B cell (primary cell): ENCODE measurements at regions not wholly inside any gene's neighbourhood (a gene's known extent, or its start where the extent isn't known, plus 50 kb on each side); places are given as distances from the start of the nearest gene placed in this dataset.

ENCODE experiments used
- ATAC-seq: fragments of 200-7000 bp; cut with Tn5 transposase; one replicate; pipeline ENCODE4 v1.10.0; 2021; ENCODE audit warnings: low read depth, mild to moderate bottlenecking, moderate number of reproducible peaks, moderate library complexity
- CTCF ChIA-PET: fragments of 350-600 bp; sonication (Branson Sonifier 250); formaldehyde crosslinking; loops from one replicate; lab custom pipeline; 2021; ENCODE audit warnings: antibody characterized with exemption, inconsistent platforms; lab: Charles Lee
- POLR2A ChIA-PET: fragments of 350-600 bp; sonication (Branson Sonifier 250); formaldehyde crosslinking; loops from one replicate; lab custom pipeline; 2021; ENCODE audit warnings: antibody characterized with exemption; lab: Charles Lee
- DNase-seq: peaks from one replicate; pipeline ENCODE4 v3.0.0; 2013
- H2AFZ ChIP-seq: 2 replicates; pipeline ENCODE4 v1.6.1; 2012; ENCODE audit warnings: mild to moderate bottlenecking, low read depth, low read length; ENCODE audit not compliant: insufficient read depth, poor library complexity, severe bottlenecking
- H3K27ac ChIP-seq, 2 donors: 1 replicate in 1 of 2; 2 replicates in 1 of 2; pipeline ENCODE4 v1.5.1; 2012 to 2013; ENCODE audit warnings: low read length in 2 of 2, mild to moderate bottlenecking in 2 of 2, moderate library complexity in 1 of 2
- H3K27me3 ChIP-seq, 4 experiments: fragments of 200-600 bp in 1 of 4; sonication (generic) in 1 of 4; replicated peaks in 1 of 4; 1 replicate in 2 of 4; 2 replicates in 2 of 4; pipeline versions ENCODE4 v1.6.1 to v1.7.0; 2013 to 2016; ENCODE audit warnings: low read length in 3 of 4, mild to moderate bottlenecking in 2 of 4, mixed read lengths in 1 of 4, moderate library complexity in 1 of 4; ENCODE audit not compliant: insufficient read depth in 4 of 4, control insufficient read depth in 3 of 4; ENCODE audit errors: control extremely low read depth in 1 of 4
- H3K36me3 ChIP-seq, 2 experiments: replicated peaks in 1 of 2; 1 replicate in 1 of 2; 2 replicates in 1 of 2; pipeline versions ENCODE4 v1.6.1 to v1.7.1; 2013; ENCODE audit warnings: low read length in 1 of 2; ENCODE audit not compliant: insufficient read depth in 2 of 2, control insufficient read depth in 1 of 2; ENCODE audit errors: control extremely low read depth in 1 of 2, extremely low read depth in 1 of 2
- H3K4me1 ChIP-seq, 2 donors: fragments of 200-600 bp in 1 of 2; sonication (generic) in 1 of 2; 1 replicate in 1 of 2; 2 replicates in 1 of 2; pipeline versions ENCODE4 v1.5.1 to v1.6.1; 2013 to 2017; ENCODE audit warnings: low read length in 2 of 2; ENCODE audit not compliant: control insufficient read depth in 2 of 2, insufficient read depth in 2 of 2
- H3K4me2 ChIP-seq: replicated peaks from 2 replicates; pipeline ENCODE3; 2012; ENCODE audit warnings: mild to moderate bottlenecking, low read depth, low read length; ENCODE audit not compliant: poor library complexity, severe bottlenecking
- H3K4me3 ChIP-seq, 5 experiments: fragments of 200-600 bp in 1 of 5; sonication (generic) in 1 of 5; 1 replicate in 3 of 5; 2 replicates in 2 of 5; pipeline versions ENCODE4 v1.5.1 to v1.7.0; 2011 to 2016; ENCODE audit warnings: low read length in 4 of 5, mild to moderate bottlenecking in 4 of 5, low read depth in 2 of 5, control low read depth in 1 of 5, moderate library complexity in 1 of 5; ENCODE audit not compliant: insufficient read depth in 1 of 5; ENCODE audit errors: control extremely low read depth in 1 of 5, extremely low read depth in 1 of 5
- H3K79me2 ChIP-seq: fragments of 200-600 bp; sonication (generic); one replicate; pipeline ENCODE4 v1.6.0; 2016; ENCODE audit warnings: low read length; ENCODE audit not compliant: control insufficient read depth, insufficient read depth
- H3K9ac ChIP-seq: fragments of 200-600 bp; sonication (generic); 2 replicates; pipeline ENCODE4 v1.6.1; 2017; ENCODE audit warnings: mild to moderate bottlenecking, low read length, moderate library complexity
- H3K9me3 ChIP-seq, 3 donors: one replicate each; pipeline versions ENCODE4 v1.6.1 to v1.7.1; 2013; ENCODE audit warnings: low read length in 2 of 3; ENCODE audit not compliant: control insufficient read depth in 2 of 3, insufficient read depth in 1 of 3; ENCODE audit errors: control extremely low read depth in 1 of 3
- H4K20me1 ChIP-seq: 2 replicates; pipeline ENCODE4 v1.6.0; 2012; ENCODE audit warnings: mild to moderate bottlenecking, low read length; ENCODE audit not compliant: insufficient read depth, control insufficient read depth, poor library complexity, severe bottlenecking
- H3K27ac Mint-ChIP-seq: one replicate; pipeline ENCODE4 v1.8.0; 2021; ENCODE audit warnings: mixed read lengths
- H3K27me3 Mint-ChIP-seq: one replicate; pipeline ENCODE4 v1.8.0; 2021; ENCODE audit warnings: mixed read lengths
- H3K4me1 Mint-ChIP-seq: one replicate; pipeline ENCODE4 v1.8.0; 2021; ENCODE audit warnings: mixed read lengths
- H3K4me3 Mint-ChIP-seq: one replicate; pipeline ENCODE4 v1.8.0; 2021; ENCODE audit warnings: mixed read lengths
- H3K9me3 Mint-ChIP-seq: one replicate; pipeline ENCODE4 v1.8.0; 2022; ENCODE audit warnings: mixed read lengths; ENCODE audit not compliant: insufficient read depth
- CTCF ChIP-seq: fragments of 200-600 bp; IDR thresholded peaks from one replicate; pipeline ENCODE4 v1.8.0; 2022; ENCODE audit warnings: antibody characterized with exemption, mild to moderate bottlenecking
- EZH2 ChIP-seq: IDR thresholded peaks from 2 replicates; pipeline ENCODE4 v1.6.1; 2012; ENCODE audit warnings: borderline replicate concordance, low read depth, mild to moderate bottlenecking, moderate library complexity, low read length; ENCODE audit not compliant: insufficient read depth, poor library complexity, severe bottlenecking
- WGBS: methylation state at CpG from one replicate; pipeline ENCODE4 v1.1.5; 2013; ENCODE audit warnings: missing lambda C conversion rate; ENCODE audit not compliant: insufficient coverage; 5-methylcytosine and 5-hydroxymethylcytosine counted together
- intact Hi-C: fragments of 100-400 bp; cut with micrococcal nuclease; formaldehyde crosslinking; loops from one replicate; pipeline ENCODE4 v1.10.0; 2022

DNA sequence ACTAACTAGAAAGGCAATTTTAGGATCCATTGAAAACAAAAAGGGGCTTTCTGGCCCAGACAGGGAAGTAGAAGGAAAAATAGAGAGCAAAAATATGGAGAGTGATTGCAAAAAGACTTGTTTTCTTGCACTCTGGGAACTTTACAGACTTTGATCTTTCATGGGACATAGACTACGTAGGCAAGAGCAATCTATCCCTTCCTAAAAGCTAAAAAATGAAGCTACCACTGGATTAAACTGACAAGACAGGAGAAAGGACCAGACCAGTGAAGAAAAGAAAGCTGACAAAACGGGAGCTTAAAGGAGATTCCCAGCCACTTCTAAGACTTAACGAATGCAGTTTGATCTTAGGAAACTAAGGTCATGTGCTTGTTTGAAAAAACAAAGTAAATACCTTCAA, 524.5 kb downstream of the KLF5 start:
- peaks cover 7% of the 10 kb centered on the region for H3K9me3 Mint-ChIP-seq

More for the DNA sequence above, 524.5 kb downstream of the KLF5 start:
- no peak overlapping the region for H2AFZ ChIP-seq
- ATAC-seq (no peak), DNase-seq (no peak)
- no peak overlapping the region for H3K4me2 ChIP-seq
- 100% methylated on average over 2 of the region's 3 CpGs for WGBS
- intact Hi-C loops: no loop called here
- H3K4me1 ChIP-seq: no peaks in the 10 kb centered on the region
- ChIA-PET POLR2A (no interaction called here), CTCF (no interaction called here)
- no peak overlapping the region for H3K9ac ChIP-seq
- no peaks in the 10 kb centered on the region for H3K36me3 ChIP-seq
- H3K4me3 ChIP-seq: no peak overlapping the region
- H4K20me1 ChIP-seq: no peaks in the 10 kb centered on the region
- H3K9me3 ChIP-seq: no peaks in the 10 kb centered on the region
- no peak for TF ChIP-seq EZH2
- no peak for TF ChIP-seq CTCF
- Mint-ChIP-seq H3K27ac (no peak overlapping the region), H3K4me3 (no peak overlapping the region), H3K27me3 (no peaks in the 10 kb centered on the region), H3K4me1 (no peaks in the 10 kb centered on the region)
- H3K79me2 ChIP-seq: no peaks in the 10 kb centered on the region
- no peak overlapping the region for H3K27ac ChIP-seq
- H3K27me3 ChIP-seq: no peaks in the 10 kb centered on the region
